ENCODE measurements at regions not wholly inside any gene's neighbourhood (a gene's known extent, or its start where the extent isn't known, plus 50 kb on each side); places are given as distances from the start of the nearest gene placed in this dataset.
"Not testable (repeated sequence)": the region's sequence is repeated elsewhere in the genome, so short reads cannot be mapped to it uniquely, and the experiment has no call there.

DNA sequence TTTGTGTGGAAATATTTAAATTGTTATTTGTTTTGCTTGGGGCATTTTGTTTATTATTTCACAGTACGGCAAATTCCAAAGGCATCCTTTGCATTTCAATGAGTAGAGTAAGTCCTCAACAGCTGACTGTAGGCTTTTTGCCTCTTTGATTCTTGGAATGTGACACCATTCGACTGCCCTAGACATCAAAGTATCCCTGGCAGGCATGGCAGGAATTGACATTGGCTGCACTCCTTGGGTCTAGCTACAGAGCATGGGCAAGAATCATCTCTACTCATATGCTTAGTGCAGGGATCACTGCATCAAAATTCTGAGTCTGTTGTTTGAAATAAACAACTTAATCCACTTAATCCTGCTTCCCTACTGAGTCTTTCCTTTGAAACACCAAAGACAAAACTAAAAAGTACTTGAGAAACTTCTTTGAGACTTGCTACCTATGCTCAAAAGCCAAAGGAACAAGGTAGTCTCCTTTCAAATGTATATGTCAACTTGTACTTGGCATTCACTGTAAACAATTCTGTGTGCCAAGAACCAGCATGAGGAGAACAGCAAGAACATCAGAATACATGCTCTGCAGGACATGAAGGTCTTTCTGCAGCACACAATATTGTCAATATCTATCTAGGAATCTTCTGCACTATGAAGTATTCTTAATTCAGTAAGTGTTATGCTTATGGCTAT lies 1569.0 kb upstream of the FLRT2 start:
- DNase-seq = no peak

DNA sequence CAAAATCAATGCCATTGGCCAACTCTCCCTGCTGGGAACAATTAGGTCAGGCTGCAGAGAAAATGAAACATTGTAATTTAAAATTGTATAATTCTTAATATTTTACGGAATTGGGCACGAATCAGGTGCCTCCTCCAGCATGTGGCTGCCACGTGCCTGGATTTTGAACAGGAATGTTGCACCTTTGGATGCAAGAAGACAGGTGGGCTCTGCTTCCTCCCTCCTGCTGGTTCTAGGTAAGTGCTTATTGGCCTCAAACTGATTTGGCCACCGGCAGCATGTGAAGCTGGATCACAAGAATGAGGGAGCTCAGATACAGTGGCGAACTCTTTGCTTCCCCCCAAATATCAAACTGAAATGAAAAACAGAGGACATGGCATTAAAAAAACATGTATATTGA lies 1559.9 kb upstream of the FLRT2 start:
- DNase-seq = no peak

GRCh38 chr14:83972631-83973030 lies 1557.3 kb upstream of the FLRT2 start:
- DNase-seq = no peak

DNA sequence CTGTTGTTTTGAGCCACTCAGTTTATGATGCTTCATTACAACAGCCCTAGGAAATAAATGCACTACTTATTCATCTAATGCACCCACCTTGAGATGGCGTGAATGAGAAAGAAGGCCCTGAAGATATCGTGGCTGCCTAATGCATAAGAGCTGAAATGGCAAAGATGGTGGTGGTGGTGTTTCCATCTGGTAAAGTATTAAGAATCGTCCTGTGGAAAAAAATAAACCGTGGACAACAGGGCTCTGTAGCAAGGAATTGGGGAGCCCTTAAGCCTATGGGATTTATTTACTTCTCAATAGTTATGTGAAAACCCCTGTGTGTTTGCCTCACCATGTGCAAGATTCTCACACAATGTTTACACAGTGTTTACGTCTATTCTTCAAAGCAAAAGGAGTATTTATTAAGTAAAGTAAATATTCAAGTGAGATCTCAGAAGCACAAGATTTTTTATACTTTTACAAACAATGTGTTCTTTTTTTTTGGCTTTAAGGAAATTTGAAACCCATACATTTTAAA lies 1555.2 kb upstream of the FLRT2 start:
- DNase-seq = no peak

- no peak for DNase-seq
Observed at GRCh38 chr14:83975435-83975834, 1554.5 kb upstream of the FLRT2 start.

DNA sequence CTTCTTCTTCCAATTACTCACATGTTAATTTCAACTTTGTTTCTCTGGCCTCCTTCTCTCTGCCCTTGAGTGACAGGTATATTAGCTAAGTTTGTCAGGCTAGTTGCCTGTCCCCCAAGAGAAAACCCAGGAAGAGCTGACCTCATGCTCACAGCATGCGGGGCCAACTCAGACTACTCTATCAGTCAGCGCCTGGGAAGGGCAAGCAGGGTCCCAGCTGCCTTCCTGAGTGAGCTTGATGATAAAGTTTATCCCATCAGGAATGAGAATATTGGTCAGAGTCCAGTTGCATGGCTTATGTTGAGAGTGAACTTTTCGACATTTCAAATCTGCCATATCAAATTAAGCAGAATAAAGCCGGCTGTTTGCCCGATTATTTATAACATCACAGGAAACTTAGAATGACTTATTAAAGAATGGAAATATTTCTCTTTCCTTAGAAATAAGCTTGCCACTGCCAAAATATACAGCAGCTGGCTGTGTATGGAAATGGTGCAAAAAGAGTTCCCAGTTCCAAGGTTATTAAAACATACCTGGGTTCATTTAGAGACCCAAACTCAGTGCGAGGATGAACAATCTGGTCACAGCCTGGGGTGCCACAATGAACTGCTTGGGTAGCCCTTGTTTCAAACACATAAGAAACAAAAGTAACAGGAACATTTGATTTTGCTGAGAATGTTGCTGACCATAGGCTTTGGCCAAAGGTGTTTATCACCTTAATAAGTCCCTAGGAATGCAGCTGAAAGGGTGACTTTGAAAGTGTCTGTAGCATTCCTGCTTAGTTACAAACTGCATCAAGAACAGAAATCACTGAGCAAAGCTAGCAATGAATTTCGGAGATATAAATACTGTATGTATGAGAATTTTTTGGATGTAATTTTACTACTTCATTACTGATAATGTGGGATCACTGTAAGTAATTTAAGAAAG lies 1553.8 kb upstream of the FLRT2 start:
- DNase-seq = no peak

DNA sequence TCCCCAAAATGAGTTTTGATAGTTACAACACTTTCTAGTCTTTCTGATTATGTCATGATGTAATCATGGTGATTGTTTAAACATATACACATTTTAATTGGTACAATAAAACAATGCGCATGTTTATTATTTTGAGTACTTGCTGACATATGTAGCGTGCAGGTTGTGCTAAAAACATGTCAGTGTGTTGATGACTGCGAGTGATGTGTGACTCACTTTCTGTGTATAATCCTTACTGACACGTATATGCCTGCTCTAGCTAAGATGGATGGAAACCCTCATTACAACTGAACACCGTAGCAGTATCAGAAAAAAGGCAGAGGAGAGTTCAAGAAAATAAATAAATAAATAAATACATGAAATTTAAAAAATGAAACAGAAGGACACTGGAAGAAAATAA lies 1552.4 kb upstream of the FLRT2 start:
- DNase-seq = no peak

- not testable (repeated sequence) for DNase-seq
Observed at GRCh38 chr14:83981676-83982258, 1548.2 kb upstream of the FLRT2 start.

- DNase-seq = no peak
Observed at GRCh38 chr14:83988275-83988674, 1541.7 kb upstream of the FLRT2 start.

DNA sequence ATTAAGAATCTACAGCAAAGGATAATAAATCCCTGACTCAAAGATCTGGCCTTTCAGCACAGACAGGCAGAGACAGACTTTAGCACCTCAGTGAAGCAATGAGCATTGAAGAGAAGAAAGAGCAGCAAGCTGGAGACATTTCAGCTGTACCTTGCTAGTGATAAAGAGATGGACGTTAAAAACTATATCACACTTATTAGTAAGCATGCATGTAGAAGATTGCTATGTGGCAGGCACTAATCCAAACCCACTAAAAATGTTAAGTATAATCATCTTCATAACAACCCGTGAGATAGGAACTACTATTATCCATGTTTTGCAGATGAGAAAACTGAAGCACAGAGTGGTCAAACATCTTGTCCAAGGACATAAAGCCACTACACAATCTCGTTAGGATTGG lies 1538.3 kb upstream of the FLRT2 start:
- no peak for DNase-seq

- DNase-seq = no peak
Observed at GRCh38 chr14:83992857-83993256, 1537.1 kb upstream of the FLRT2 start.

DNA sequence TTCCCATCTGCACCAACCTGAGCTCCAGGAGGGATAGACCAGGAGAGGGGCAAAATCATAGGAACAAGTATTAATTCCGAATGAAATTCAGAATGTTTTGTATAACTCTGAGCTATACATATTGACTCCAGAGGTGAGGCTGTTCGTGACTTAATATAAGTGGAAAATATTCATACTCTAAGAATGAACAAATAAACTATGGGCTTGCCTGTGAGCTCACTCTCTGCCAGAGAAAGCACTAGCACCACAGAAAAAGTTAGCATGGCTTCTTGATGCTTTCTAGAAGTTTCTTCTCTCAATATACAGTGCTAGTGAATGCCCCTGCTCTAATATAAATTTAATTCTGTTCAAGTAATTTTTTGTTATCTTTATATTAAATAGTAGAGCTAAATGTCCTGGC lies 1536.4 kb upstream of the FLRT2 start:
- no peak for DNase-seq

DNA sequence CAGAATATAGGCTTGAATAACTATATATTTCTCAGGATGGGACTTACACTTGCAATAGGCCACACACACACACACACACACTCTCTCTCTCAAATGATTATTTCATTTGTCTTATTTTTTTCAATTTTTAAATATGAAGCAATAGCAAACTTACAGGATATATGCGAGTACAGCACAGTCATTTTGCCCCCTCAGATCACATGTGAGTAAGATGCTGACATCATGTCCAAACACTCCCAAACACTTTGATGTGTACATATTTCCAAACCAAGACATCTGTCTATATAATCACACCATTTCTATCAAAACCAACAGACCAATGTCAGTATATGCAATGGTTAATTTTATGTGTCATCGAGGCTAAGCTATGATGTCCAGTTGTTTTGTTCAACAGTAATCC lies 1535.9 kb upstream of the FLRT2 start:
- no peak for DNase-seq

DNA sequence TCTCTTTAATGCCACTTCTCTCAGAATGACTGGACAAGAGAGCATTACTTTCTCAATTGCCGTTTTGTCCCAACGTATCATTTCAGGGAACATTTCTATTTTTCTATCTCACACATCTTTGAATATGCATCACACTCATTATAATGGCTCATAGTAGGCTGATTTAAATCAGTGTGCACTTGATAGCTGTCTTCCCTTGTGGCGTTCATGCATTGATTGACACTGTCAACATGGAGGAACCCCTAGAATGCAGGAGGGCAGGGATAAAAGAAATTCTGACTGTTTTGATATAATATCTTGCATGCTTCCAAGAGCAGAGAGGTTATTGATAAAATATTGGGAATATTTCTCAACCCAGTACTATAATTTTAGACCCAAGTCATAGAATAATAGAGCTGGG lies 1528.9 kb upstream of the FLRT2 start:
- no peak for DNase-seq

- DNase-seq = no peak
Observed at GRCh38 chr14:84003346-84003745, 1526.6 kb upstream of the FLRT2 start.

GRCh38 chr14:84006643-84007155 lies 1523.2 kb upstream of the FLRT2 start:
- no peak for DNase-seq

DNA sequence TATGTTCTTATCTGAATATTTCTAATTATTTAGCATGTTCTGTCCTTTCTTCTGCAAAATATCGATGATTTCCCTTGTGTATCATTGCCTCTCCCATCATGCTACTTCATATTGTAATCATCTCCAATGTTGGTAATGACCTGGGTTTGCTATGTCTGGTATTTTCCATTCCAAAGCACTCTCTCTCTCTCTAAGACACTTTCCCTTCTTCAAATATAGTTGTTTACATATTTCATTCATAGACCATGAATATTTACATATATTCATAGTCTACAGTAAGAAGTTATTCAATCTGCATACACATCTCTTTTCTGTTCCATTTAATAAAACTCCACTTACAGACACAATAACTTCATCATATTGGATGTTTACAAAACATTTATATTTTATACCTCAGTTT lies 1516.5 kb upstream of the FLRT2 start:
- DNase-seq = no peak

- peak in 1 of 58 donors; percentile 1 for DNase-seq
Observed at GRCh38 chr14:84017495-84017894, 1512.4 kb upstream of the FLRT2 start.

- no peak for DNase-seq
Observed at GRCh38 chr14:84021433-84021832, 1508.5 kb upstream of the FLRT2 start.

- DNase-seq = no peak
Observed at GRCh38 chr14:84024231-84024820, 1505.6 kb upstream of the FLRT2 start.
